MM.1S (cell line): ENCODE measurements at regions not wholly inside any gene's neighbourhood (a gene's known extent, or its start where the extent isn't known, plus 50 kb on each side); places are given as distances from the start of the nearest gene placed in this dataset.

Experiments used
- DNase-seq: peaks from one replicate; pipeline ENCODE4 v3.0.0-alpha.2; 2015
- H2AFZ ChIP-seq: fragments of 300-600 bp; sonication (generic); 2 replicates; pipeline ENCODE4 v1.6.0; 2016; ENCODE audit warnings: antibody characterized with exemption, low read length
- H3F3A ChIP-seq: fragments of 300-600 bp; sonication (generic); 2 replicates; pipeline ENCODE4 v1.6.1; 2016; ENCODE audit warnings: mild to moderate bottlenecking, antibody characterized with exemption, low read length, moderate library complexity, mixed read lengths; ENCODE audit not compliant: insufficient read depth
- H3K27ac ChIP-seq: fragments of 300-600 bp; sonication (generic); 2 replicates; pipeline ENCODE4 v1.5.1; 2016; ENCODE audit warnings: mild to moderate bottlenecking, low read length
- H3K27me3 ChIP-seq: fragments of 300-600 bp; sonication (generic); replicated peaks from 2 replicates; pipeline ENCODE4 v1.6.0; 2016; ENCODE audit warnings: low read length; ENCODE audit not compliant: insufficient read depth
- H3K36me3 ChIP-seq: fragments of 300-600 bp; sonication (generic); replicated peaks from 2 replicates; pipeline ENCODE4 v1.6.1; 2016; ENCODE audit warnings: mild to moderate bottlenecking, low read length, mixed read lengths; ENCODE audit not compliant: insufficient read depth
- H3K4me1 ChIP-seq: fragments of 300-600 bp; sonication (generic); 2 replicates; pipeline ENCODE4 v1.6.1; 2016; ENCODE audit warnings: low read length, mixed read lengths
- H3K4me2 ChIP-seq: fragments of 300-600 bp; sonication (generic); 2 replicates; pipeline ENCODE4 v1.6.0; 2016; ENCODE audit warnings: low read depth, low read length
- H3K4me3 ChIP-seq: fragments of 300-600 bp; sonication (generic); 2 replicates; pipeline ENCODE4 v1.5.1; 2016; ENCODE audit warnings: low read length, mixed read lengths
- H3K79me2 ChIP-seq: fragments of 300-600 bp; sonication (generic); 2 replicates; pipeline ENCODE4 v1.6.1; 2016; ENCODE audit warnings: mixed run types, low read length, mixed read lengths
- H3K9ac ChIP-seq: fragments of 300-600 bp; sonication (generic); 2 replicates; pipeline ENCODE4 v1.6.1; 2016; ENCODE audit warnings: low read length, mixed read lengths
- H3K9me2 ChIP-seq: fragments of 300-600 bp; sonication (generic); replicated peaks from 2 replicates; pipeline ENCODE4 v1.6.1; 2016; ENCODE audit warnings: mild to moderate bottlenecking, low read length, mixed read lengths; ENCODE audit not compliant: insufficient read depth
- H3K9me3 ChIP-seq: fragments of 300-600 bp; sonication (generic); replicated peaks from 2 replicates; pipeline ENCODE4 v1.6.1; 2016; ENCODE audit warnings: mild to moderate bottlenecking, low read length, mixed read lengths; ENCODE audit not compliant: insufficient read depth
- H4K20me1 ChIP-seq: fragments of 300-600 bp; sonication (generic); 2 replicates; pipeline ENCODE4 v1.6.1; 2016; ENCODE audit warnings: mild to moderate bottlenecking, low read length, moderate library complexity, mixed read lengths; ENCODE audit not compliant: insufficient read depth
- CTCF ChIP-seq: fragments of 300-600 bp; sonication (generic); IDR thresholded peaks from 2 replicates; pipeline ENCODE4 v1.5.1; 2016; ENCODE audit warnings: antibody characterized with exemption, low read length, mixed read lengths
- EZH2 ChIP-seq: fragments of 300-600 bp; sonication (generic); optimal IDR thresholded peaks from 2 replicates; pipeline ENCODE3; 2017; ENCODE audit warnings: low read depth, mild to moderate bottlenecking, antibody characterized with exemption, low read length, mixed read lengths
- EZH2phosphoT487 ChIP-seq: fragments of 300-600 bp; sonication (generic); IDR thresholded peaks from 2 replicates; pipeline ENCODE4 v1.6.1; 2018; ENCODE audit warnings: antibody characterized with exemption, low read length

- Histone ChIP-seq H2AFZ (no peak overlapping the region), H3K4me2 (no peak overlapping the region), H3K27me3 (no peaks in the 10 kb centered on the region), H3K36me3 (no peaks in the 10 kb centered on the region), H3K9me2 (no peaks in the 10 kb centered on the region), H3K9ac (no peak overlapping the region), H3K4me1 (no peaks in the 10 kb centered on the region), H3F3A (no peaks in the 10 kb centered on the region), H3K9me3 (no peaks in the 10 kb centered on the region), H3K27ac (no peak overlapping the region), H4K20me1 (no peaks in the 10 kb centered on the region), H3K79me2 (no peaks in the 10 kb centered on the region), H3K4me3 (no peak overlapping the region)
- TF ChIP-seq EZH2phosphoT487, result no peak
- no peak for TF ChIP-seq EZH2
- no peak for TF ChIP-seq CTCF
- no peak for DNase-seq
Measured at GRCh38 chr5:104273725-104274124, 711.1 kb upstream of the NUDT12 start.

DNA sequence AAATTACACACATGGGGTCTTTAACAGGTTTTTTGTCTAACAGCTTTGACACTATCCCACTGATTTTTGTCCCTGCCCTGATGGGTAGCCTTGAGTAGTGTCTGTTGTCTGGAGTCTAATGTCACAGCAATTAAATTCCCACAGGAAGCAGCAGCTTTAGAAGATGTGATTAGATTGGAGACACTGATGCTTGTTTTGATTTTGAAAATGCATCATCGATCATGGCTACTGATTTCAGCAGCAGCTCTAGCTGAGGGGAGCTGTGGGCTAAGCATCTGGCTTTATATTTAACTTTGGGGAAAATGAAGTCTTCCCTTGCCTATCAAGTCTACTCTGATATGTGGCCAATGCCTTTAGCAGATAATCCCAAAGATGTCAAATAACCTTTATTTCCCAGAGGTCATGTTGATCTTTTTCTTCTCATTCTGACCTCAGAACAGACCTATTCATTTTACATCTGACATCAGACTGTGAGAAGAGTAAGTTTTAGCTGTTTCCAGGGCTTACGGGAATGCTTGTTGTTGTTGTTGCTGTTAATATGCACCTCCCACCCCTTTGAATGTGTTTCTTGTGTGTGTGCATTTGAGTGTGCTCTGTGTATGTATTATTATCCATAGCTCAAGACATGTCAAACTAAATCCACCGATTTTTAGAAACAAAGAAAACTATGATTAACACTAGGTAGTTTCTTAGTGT lies 704.9 kb upstream of the NUDT12 start:
- Histone ChIP-seq H3K4me1 (no peaks in the 10 kb centered on the region), H3K36me3 (no peaks in the 10 kb centered on the region), H3K4me2 (no peak overlapping the region), H3K9ac (no peak overlapping the region), H2AFZ (no peak overlapping the region), H3K27me3 (no peaks in the 10 kb centered on the region), H4K20me1 (no peaks in the 10 kb centered on the region), H3F3A (no peaks in the 10 kb centered on the region), H3K4me3 (no peak overlapping the region), H3K79me2 (no peaks in the 10 kb centered on the region), H3K9me2 (no peaks in the 10 kb centered on the region), H3K27ac (no peak overlapping the region), H3K9me3 (no peaks in the 10 kb centered on the region)
- TF ChIP-seq EZH2 (no peak), CTCF (no peak), EZH2phosphoT487 (no peak)
- DNase-seq, result no peak

- Histone ChIP-seq H3K9me2 (no peaks in the 10 kb centered on the region), H3K36me3 (no peaks in the 10 kb centered on the region)
- DNase-seq, result no peak
Measured at GRCh38 chr5:104266161-104266560, 703.6 kb upstream of the NUDT12 start.

More at GRCh38 chr5:104266161-104266560, 703.6 kb upstream of the NUDT12 start:
- no peaks in the 10 kb centered on the region for H3K27me3 ChIP-seq
- no peaks in the 10 kb centered on the region for H3K79me2 ChIP-seq
- TF ChIP-seq EZH2phosphoT487 (no peak), EZH2 (no peak), CTCF (no peak)
- H3F3A ChIP-seq, result no peaks in the 10 kb centered on the region
- no peaks in the 10 kb centered on the region for H4K20me1 ChIP-seq
- no peaks in the 10 kb centered on the region for H3K4me1 ChIP-seq
- H3K9ac ChIP-seq, result no peak overlapping the region
- no peak overlapping the region for H3K4me3 ChIP-seq
- no peak overlapping the region for H2AFZ ChIP-seq
- H3K9me3 ChIP-seq, result no peaks in the 10 kb centered on the region
- H3K27ac ChIP-seq, result no peak overlapping the region
- no peak overlapping the region for H3K4me2 ChIP-seq
